Neural progenitor cell (in vitro differentiated cells): ENCODE measurements at regions not wholly inside any gene's neighbourhood (a gene's known extent, or its start where the extent isn't known, plus 50 kb on each side); places are given as distances from the start of the nearest gene placed in this dataset.

Experiments used
- EZH2 ChIP-seq: fragments of 200-600 bp; sonication (generic); IDR thresholded peaks from 2 replicates; pipeline ENCODE4 v1.6.1; 2017; ENCODE audit warnings: antibody characterized with exemption, mild to moderate bottlenecking, moderate library complexity
- EZH2phosphoT487 ChIP-seq: fragments of 200-600 bp; sonication (generic); IDR thresholded peaks from 2 replicates; pipeline ENCODE4 v1.6.1; 2017; ENCODE audit warnings: antibody characterized with exemption
- TF ChIP-seq, protein P1 (sequence below): fragments of 200-600 bp; sonication (generic); IDR thresholded peaks from 2 replicates; pipeline ENCODE4 v1.5.1; 2017; ENCODE audit warnings: antibody characterized with exemption, mild to moderate bottlenecking

- TF ChIP-seq, protein P1, sequence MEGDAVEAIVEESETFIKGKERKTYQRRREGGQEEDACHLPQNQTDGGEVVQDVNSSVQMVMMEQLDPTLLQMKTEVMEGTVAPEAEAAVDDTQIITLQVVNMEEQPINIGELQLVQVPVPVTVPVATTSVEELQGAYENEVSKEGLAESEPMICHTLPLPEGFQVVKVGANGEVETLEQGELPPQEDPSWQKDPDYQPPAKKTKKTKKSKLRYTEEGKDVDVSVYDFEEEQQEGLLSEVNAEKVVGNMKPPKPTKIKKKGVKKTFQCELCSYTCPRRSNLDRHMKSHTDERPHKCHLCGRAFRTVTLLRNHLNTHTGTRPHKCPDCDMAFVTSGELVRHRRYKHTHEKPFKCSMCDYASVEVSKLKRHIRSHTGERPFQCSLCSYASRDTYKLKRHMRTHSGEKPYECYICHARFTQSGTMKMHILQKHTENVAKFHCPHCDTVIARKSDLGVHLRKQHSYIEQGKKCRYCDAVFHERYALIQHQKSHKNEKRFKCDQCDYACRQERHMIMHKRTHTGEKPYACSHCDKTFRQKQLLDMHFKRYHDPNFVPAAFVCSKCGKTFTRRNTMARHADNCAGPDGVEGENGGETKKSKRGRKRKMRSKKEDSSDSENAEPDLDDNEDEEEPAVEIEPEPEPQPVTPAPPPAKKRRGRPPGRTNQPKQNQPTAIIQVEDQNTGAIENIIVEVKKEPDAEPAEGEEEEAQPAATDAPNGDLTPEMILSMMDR = no peak
- TF ChIP-seq EZH2phosphoT487 = no peak
- no peak for TF ChIP-seq EZH2
These were observed 440.8 kb upstream of the ATP2B1 start for GRCh38 chr12:90149453-90149852.
